ENCODE measurements at regions not wholly inside any gene's neighbourhood (a gene's known extent, or its start where the extent isn't known, plus 50 kb on each side); places are given as distances from the start of the nearest gene placed in this dataset.

- Histone ChIP-seq H4K20me1 (replicated peaks in 1 of 2; ENCODE audit: control insufficient read depth in 1 of 2, insufficient read depth in 2 of 2, low read length in 2 of 2) (no peaks in the 10 kb centered on the region), H3K18ac (ENCODE audit: extremely low read depth, low read length) (no peak overlapping the region), H3K9ac (replicated peaks in 1 of 4; ENCODE audit: extremely low read depth in 1 of 4, low read depth in 3 of 4, low read length in 3 of 4) (no peak overlapping the region), H4K5ac (ENCODE audit: insufficient read length, low read depth, low read length) (no peak overlapping the region), H3K79me2 (ENCODE audit: control insufficient read depth in 1 of 2, insufficient read depth in 2 of 2, low read length in 2 of 2) (no peaks in the 10 kb centered on the region), H3K27me3 (replicated peaks in 1 of 4; ENCODE audit: control insufficient read depth in 3 of 4, extremely low read depth in 1 of 4, insufficient read depth in 3 of 4, low read length in 3 of 4) (no peaks in the 10 kb centered on the region), H3K56ac (replicated peaks; ENCODE audit: insufficient read length, low read depth, low read length) (no peak overlapping the region), H3K4me1 (replicated peaks in 1 of 4; ENCODE audit: control insufficient read depth in 3 of 4, insufficient read depth in 4 of 4, low read length in 3 of 4) (peaks cover 0 to 4% (median 0%) of the 10 kb centered on the region in 4 experiments; a peak in 1 of 7 replicates), H3K27ac (ENCODE audit: low read depth, low read length) (no peak overlapping the region), H3K4ac (replicated peaks; ENCODE audit: insufficient read length, low read depth, low read length) (no peak overlapping the region), H3K23me2 (ENCODE audit: low read depth, low read length) (no peaks in the 10 kb centered on the region), H2BK5ac (ENCODE audit: low read depth, low read length) (no peak overlapping the region), H4K91ac (replicated peaks; ENCODE audit: insufficient read length, low read length) (no peak overlapping the region), H2BK20ac (ENCODE audit: low read length) (no peak overlapping the region), H3K14ac (ENCODE audit: insufficient read length) (no peak overlapping the region), H3K23ac (ENCODE audit: insufficient read length) (no peak overlapping the region), H3K4me2 (ENCODE audit: insufficient read depth in 1 of 2, low read depth in 2 of 2, low read length in 2 of 2) (no peak overlapping the region), H2AK5ac (ENCODE audit: low read depth, low read length) (no peak overlapping the region), H3K79me1 (ENCODE audit: low read depth, low read length) (no peaks in the 10 kb centered on the region), H2BK12ac (ENCODE audit: low read depth, low read length) (no peak overlapping the region), H2BK120ac (replicated peaks; ENCODE audit: low read depth, low read length) (no peak overlapping the region), H4K8ac (ENCODE audit: extremely low read depth, insufficient read depth, low read length) (no peak overlapping the region), H2BK15ac (ENCODE audit: low read length) (no peak overlapping the region), H3K9me3 (ENCODE audit: insufficient read depth in 2 of 2, low read depth in 1 of 2, low read length in 1 of 2) (no peaks in the 10 kb centered on the region), H3K36me3 (ENCODE audit: control insufficient read depth in 2 of 4, insufficient read depth in 4 of 4, low read length in 3 of 4) (no peaks in the 10 kb centered on the region), H2AFZ (ENCODE audit: low read length) (0 out of 2 replicates have a peak overlapping the region, but pooled peaks have one; percentile 73), H3K4me3 (ENCODE audit: extremely low read depth in 1 of 4, insufficient read depth in 2 of 4, low read depth in 3 of 4, low read length in 4 of 4) (no peak overlapping the region)
- 88% methylated on average over 5 of the region's 5 CpGs; no CpG with 5 or more reads in 1 of the 2 experiments for WGBS, 2 experiments (ENCODE audit: extremely low coverage in 1 of 2, insufficient coverage in 1 of 2, insufficient read length in 1 of 2, insufficient replicate concordance in 2 of 2, low coverage in 1 of 2, low lambda C conversion rate in 2 of 2, missing lambda C conversion rate in 1 of 2)
- TF ChIP-seq CHD1 (IDR thresholded peaks at IDR 0.05; ENCODE audit: low read depth, low read length) (no peak), SIRT6 (IDR thresholded peaks at IDR 0.05; ENCODE audit: low read length) (no peak), ATF3 (IDR thresholded peaks at IDR 0.05; ENCODE audit: insufficient read depth, low read depth, low read length) (no peak), MAX (IDR thresholded peaks at IDR 0.05) (no peak), CTBP2 (IDR thresholded peaks at IDR 0.05; ENCODE audit: borderline replicate concordance, insufficient read depth, insufficient read length, low read length) (no peak), MAFK (IDR thresholded peaks at IDR 0.05; ENCODE audit: low read depth, low read length) (no peak), TBP (IDR thresholded peaks at IDR 0.05; ENCODE audit: low read depth, low read length) (no peak), RNF2 (IDR thresholded peaks at IDR 0.05; ENCODE audit: borderline replicate concordance, low read depth, low read length, missing control alignments, poor library complexity, severe bottlenecking) (no peak), POLR2AphosphoS5 (IDR thresholded peaks at IDR 0.05; ENCODE audit: low read depth, low read length) (no peak)
- TF ChIP-seq, protein P1, sequence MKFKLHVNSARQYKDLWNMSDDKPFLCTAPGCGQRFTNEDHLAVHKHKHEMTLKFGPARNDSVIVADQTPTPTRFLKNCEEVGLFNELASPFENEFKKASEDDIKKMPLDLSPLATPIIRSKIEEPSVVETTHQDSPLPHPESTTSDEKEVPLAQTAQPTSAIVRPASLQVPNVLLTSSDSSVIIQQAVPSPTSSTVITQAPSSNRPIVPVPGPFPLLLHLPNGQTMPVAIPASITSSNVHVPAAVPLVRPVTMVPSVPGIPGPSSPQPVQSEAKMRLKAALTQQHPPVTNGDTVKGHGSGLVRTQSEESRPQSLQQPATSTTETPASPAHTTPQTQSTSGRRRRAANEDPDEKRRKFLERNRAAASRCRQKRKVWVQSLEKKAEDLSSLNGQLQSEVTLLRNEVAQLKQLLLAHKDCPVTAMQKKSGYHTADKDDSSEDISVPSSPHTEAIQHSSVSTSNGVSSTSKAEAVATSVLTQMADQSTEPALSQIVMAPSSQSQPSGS (IDR thresholded peaks at IDR 0.05; ENCODE audit: low read length), result no peak
- POLR2A ChIA-PET (ENCODE audit: partially characterized antibody), result no interaction called here
- no peak for DNase-seq (ENCODE audit: low read depth in 1 of 2, low spot score in 2 of 2)
- CTCF ChIA-PET (ENCODE audit: partially characterized antibody), result interaction anchor here (1.1 kb wide), 1 partner anchor 129 kb away, joined by 3 read pairs; no protein-coding TSS in a partner anchor
- no peak for FAIRE-seq
These were observed 136.1 kb upstream of the IGSF10 start for GRCh38 chr3:151596940-151597339.
